Stomach smooth muscle (tissue), 2 donors: ENCODE measurements at regions not wholly inside any gene's neighbourhood (a gene's known extent, or its start where the extent isn't known, plus 50 kb on each side); places are given as distances from the start of the nearest gene placed in this dataset.

ENCODE experiments used
- H3K27ac ChIP-seq: one replicate; pipeline ENCODE4 v1.7.0; 2013; ENCODE audit warnings: mild to moderate bottlenecking, low read length, inconsistent platforms
- H3K27me3 ChIP-seq, 2 donors: one replicate each; pipeline ENCODE4 v1.7.0; 2013; ENCODE audit warnings: low read length in 2 of 2; ENCODE audit not compliant: insufficient read depth in 2 of 2, control insufficient read depth in 1 of 2
- H3K36me3 ChIP-seq, 2 donors: one replicate each; pipeline ENCODE4 v1.7.0; 2013; ENCODE audit warnings: low read length in 2 of 2; ENCODE audit not compliant: control insufficient read depth in 2 of 2, insufficient read depth in 2 of 2
- H3K4me1 ChIP-seq: one replicate; pipeline ENCODE4 v1.7.0; 2013; ENCODE audit warnings: low read length; ENCODE audit not compliant: control insufficient read depth, insufficient read depth
- H3K4me3 ChIP-seq, 2 donors: one replicate each; pipeline ENCODE4 v1.7.0; 2013; ENCODE audit warnings: low read length in 2 of 2
- H3K9ac ChIP-seq, 2 donors: one replicate each; pipeline ENCODE4 v1.7.0; 2013; ENCODE audit warnings: low read length in 2 of 2, mild to moderate bottlenecking in 1 of 2
- H3K9me3 ChIP-seq, 2 donors: one replicate each; pipeline ENCODE4 v1.7.0; 2013; ENCODE audit warnings: low read length in 2 of 2; ENCODE audit not compliant: control insufficient read depth in 2 of 2
- donor health status: healthy.
- donor health status: Pancreatic carcinoma.

- H3K27ac ChIP-seq, result no peak overlapping the region
- no peaks in the 10 kb centered on the region for H3K36me3 ChIP-seq
- H3K27me3 ChIP-seq, result peaks cover 0 to 9% of the 10 kb centered on the region in 2 donors
- peaks cover 13% of the 10 kb centered on the region for H3K4me1 ChIP-seq
- H3K4me3 ChIP-seq, result peak overlapping the region in 1 of 2 donors; percentile 40
- no peaks in the 10 kb centered on the region for H3K9me3 ChIP-seq
- H3K9ac ChIP-seq, result no peak overlapping the region
Observed at GRCh38 chr2:241933179-241933911, 63.8 kb downstream of the RTP5 start.

- Histone ChIP-seq H3K9me3 (no peaks in the 10 kb centered on the region), H3K27ac (no peak overlapping the region), H3K4me3 (no peak overlapping the region), H3K4me1 (peaks cover 13% of the 10 kb centered on the region), H3K27me3 (peaks cover 0 to 9% of the 10 kb centered on the region in 2 donors), H3K36me3 (no peaks in the 10 kb centered on the region), H3K9ac (no peak overlapping the region)
Observed at GRCh38 chr2:241935314-241935713, 65.8 kb downstream of the RTP5 start.

- Histone ChIP-seq H3K4me1 (peaks cover 13% of the 10 kb centered on the region), H3K4me3 (no peak overlapping the region), H3K36me3 (no peaks in the 10 kb centered on the region), H3K27ac (no peak overlapping the region), H3K27me3 (peaks cover 0 to 9% of the 10 kb centered on the region in 2 donors), H3K9ac (no peak overlapping the region), H3K9me3 (no peaks in the 10 kb centered on the region)
Observed at GRCh38 chr2:241935774-241936173, 66.2 kb downstream of the RTP5 start.

- no peak overlapping the region for H3K4me3 ChIP-seq
- H3K4me1 ChIP-seq, result peaks cover 13% of the 10 kb centered on the region
- peaks cover 0 to 9% of the 10 kb centered on the region in 2 donors for H3K27me3 ChIP-seq
- no peaks in the 10 kb centered on the region for H3K36me3 ChIP-seq
- H3K9me3 ChIP-seq, result no peaks in the 10 kb centered on the region
- no peak overlapping the region for H3K27ac ChIP-seq
- H3K9ac ChIP-seq, result no peak overlapping the region
Observed at GRCh38 chr2:241936457-241937133, 67.1 kb downstream of the RTP5 start.

GRCh38 chr2:241937297-241937696, 67.8 kb downstream of the RTP5 start:
- H3K9ac ChIP-seq, result no peak overlapping the region
- H3K9me3 ChIP-seq, result no peaks in the 10 kb centered on the region
- H3K36me3 ChIP-seq, result no peaks in the 10 kb centered on the region
- no peak overlapping the region for H3K4me3 ChIP-seq
- peaks cover 0 to 9% of the 10 kb centered on the region in 2 donors for H3K27me3 ChIP-seq
- peaks cover 13% of the 10 kb centered on the region for H3K4me1 ChIP-seq
- no peak overlapping the region for H3K27ac ChIP-seq

GRCh38 chr2:241939541-241939940, 70.0 kb downstream of the RTP5 start:
- Histone ChIP-seq H3K27me3 (peaks cover 0 to 9% of the 10 kb centered on the region in 2 donors), H3K27ac (no peak overlapping the region), H3K36me3 (no peaks in the 10 kb centered on the region), H3K9ac (no peak overlapping the region), H3K4me1 (peaks cover under 1% of the 10 kb centered on the region), H3K4me3 (no peak overlapping the region), H3K9me3 (no peaks in the 10 kb centered on the region)

- H3K27ac ChIP-seq, result no peak overlapping the region
- H3K9me3 ChIP-seq, result no peaks in the 10 kb centered on the region
- H3K9ac ChIP-seq, result no peak overlapping the region
- no peak overlapping the region for H3K4me3 ChIP-seq
- H3K4me1 ChIP-seq, result no peaks in the 10 kb centered on the region
- H3K36me3 ChIP-seq, result no peaks in the 10 kb centered on the region
- H3K27me3 ChIP-seq, result peaks cover 0 to 9% of the 10 kb centered on the region in 2 donors
Observed at GRCh38 chr2:241940329-241940728, 70.8 kb downstream of the RTP5 start.

- peaks cover 0 to 4% of the 10 kb centered on the region in 2 donors for H3K27me3 ChIP-seq
- no peak overlapping the region for H3K9ac ChIP-seq
- no peaks in the 10 kb centered on the region for H3K4me1 ChIP-seq
- H3K36me3 ChIP-seq, result no peaks in the 10 kb centered on the region
- no peak overlapping the region for H3K27ac ChIP-seq
- H3K9me3 ChIP-seq, result no peaks in the 10 kb centered on the region
- no peak overlapping the region for H3K4me3 ChIP-seq
Observed at GRCh38 chr2:241941691-241942301, 72.3 kb downstream of the RTP5 start.

- no peak overlapping the region for H3K4me3 ChIP-seq
- H3K27ac ChIP-seq, result no peak overlapping the region
- no peaks in the 10 kb centered on the region for H3K9me3 ChIP-seq
- no peaks in the 10 kb centered on the region for H3K36me3 ChIP-seq
- no peaks in the 10 kb centered on the region for H3K4me1 ChIP-seq
- H3K9ac ChIP-seq, result no peak overlapping the region
- no peaks in the 10 kb centered on the region for H3K27me3 ChIP-seq
Observed at GRCh38 chr2:241942416-241943208, 73.1 kb downstream of the RTP5 start.

- no peaks in the 10 kb centered on the region for H3K9me3 ChIP-seq
- no peaks in the 10 kb centered on the region for H3K4me1 ChIP-seq
- no peaks in the 10 kb centered on the region for H3K27me3 ChIP-seq
- H3K9ac ChIP-seq, result no peak overlapping the region
- no peak overlapping the region for H3K27ac ChIP-seq
- H3K36me3 ChIP-seq, result no peaks in the 10 kb centered on the region
- H3K4me3 ChIP-seq, result no peak overlapping the region
Observed at GRCh38 chr2:241943209-241943850, 73.8 kb downstream of the RTP5 start.
